K562 (cell line): ENCODE measurements at regions not wholly inside any gene's neighbourhood (a gene's known extent, or its start where the extent isn't known, plus 50 kb on each side); places are given as distances from the start of the nearest gene placed in this dataset.
A peak's percentile ranks its signal among the peaks of the same experiment; 100 is the strongest.

Source experiments
- ATAC-seq: fragments of 200-7000 bp; cut with Tn5 transposase; 3 replicates; pipeline ENCODE4 v1.9.1; 2020; ENCODE audit warnings: moderate library complexity
- BruUV-seq: library from RNA; stranded (reverse); fragments of 400-500 nt; replicated peaks from 2 replicates; lab custom pipeline; 2021; lab: Mats Ljungman, UMichigan
- CTCF ChIA-PET: fragments of 300-600 bp; formaldehyde crosslinking; extraction: SDS; loops from one replicate; lab custom pipeline; 2021; ENCODE audit warnings: low intra/inter-chr PET ratio; lab: Yijun Ruan, JAX
- POLR2A ChIA-PET: fragments of 300-600, 350-650 bp; sonication (Branson Sonifier 250); formaldehyde crosslinking; extraction: SDS; loops from one replicate; lab custom pipeline; 2021; ENCODE audit warnings: antibody characterized with exemption, inconsistent platforms; lab: Yijun Ruan, JAX
- DNase-seq, 4 experiments: peaks; one replicate each; pipeline versions ENCODE4 v3.0.0 to v3.0.0-alpha.2; 2011 to 2018; ENCODE audit warnings: low spot score in 3 of 4, mixed read lengths in 3 of 4; ENCODE audit errors: extremely low read depth in 1 of 4
- FAIRE-seq: peaks from 2 replicates; lab custom pipeline; 2011; peaks lifted over from hg19 to GRCh38; lab: Jason Lieb, UNC
- H2AFZ ChIP-seq: 2 replicates; pipeline ENCODE4 v1.6.0; 2011; ENCODE audit warnings: low read depth, low read length, control low read depth, inconsistent platforms
- H3K27ac ChIP-seq: fragments of 200-600 bp; 3 replicates; pipeline ENCODE4 v1.8.0; 2011; ENCODE audit warnings: low read depth, mild to moderate bottlenecking, control low read depth, inconsistent platforms, low read length, moderate library complexity, mixed read lengths; ENCODE audit errors: extremely low read depth
- H3K27me3 ChIP-seq, 2 experiments: fragments of 300-600 bp in 1 of 2; 2 replicates in 1 of 2; 3 replicates in 1 of 2; pipeline versions ENCODE4 v1.6.0 to v1.8.0; 2011; ENCODE audit warnings: inconsistent platforms in 2 of 2, low read length in 2 of 2, mild to moderate bottlenecking in 1 of 2, mixed read lengths in 1 of 2, moderate library complexity in 1 of 2; ENCODE audit not compliant: control insufficient read depth in 2 of 2, insufficient read depth in 2 of 2
- H3K36me3 ChIP-seq: fragments of 300-600 bp; 3 replicates; pipeline ENCODE4 v1.8.0; 2011; ENCODE audit warnings: mild to moderate bottlenecking, low read length, inconsistent platforms; ENCODE audit not compliant: control insufficient read depth, insufficient read depth
- H3K4me1 ChIP-seq, 2 experiments: fragments of 200-600 bp in 1 of 2; replicated peaks in 1 of 2; 2 replicates in 1 of 2; 3 replicates in 1 of 2; pipeline versions ENCODE4 v1.5.1 to v1.8.0; 2011; ENCODE audit warnings: inconsistent platforms in 2 of 2, low read length in 2 of 2, mild to moderate bottlenecking in 1 of 2, mixed read lengths in 1 of 2, moderate library complexity in 1 of 2; ENCODE audit not compliant: control insufficient read depth in 2 of 2, insufficient read depth in 2 of 2
- H3K4me2 ChIP-seq: 2 replicates; pipeline ENCODE4 v1.6.1; 2011; ENCODE audit warnings: low read length, control low read depth, inconsistent platforms, mixed read lengths; ENCODE audit not compliant: insufficient read depth
- H3K4me3 ChIP-seq: fragments of 200-600 bp; sonication (generic), shearing (Covaris generic); 2 replicates; pipeline ENCODE4 v1.5.1; 2016; ENCODE audit warnings: control low read depth, inconsistent platforms
- H3K79me2 ChIP-seq: fragments of 200-600 bp; 3 replicates; pipeline ENCODE4 v1.8.0; 2011; ENCODE audit warnings: low read length, inconsistent platforms; ENCODE audit not compliant: control insufficient read depth, insufficient read depth
- H3K9ac ChIP-seq, 2 experiments: 2 replicates each; pipeline versions ENCODE4 v1.6.0 to v1.6.1; 2011; ENCODE audit warnings: low read depth in 2 of 2, low read length in 2 of 2, control low read depth in 1 of 2, inconsistent platforms in 1 of 2, mild to moderate bottlenecking in 1 of 2, mixed read lengths in 1 of 2; ENCODE audit not compliant: insufficient read depth in 1 of 2
- H3K9me1 ChIP-seq: one replicate; pipeline ENCODE4 v1.6.0; 2011; ENCODE audit warnings: inconsistent platforms, mild to moderate bottlenecking, low read length, moderate library complexity; ENCODE audit not compliant: control insufficient read depth, insufficient read depth
- H3K9me3 ChIP-seq: replicated peaks from 2 replicates; pipeline ENCODE4 v1.5.1; 2011; ENCODE audit warnings: low read depth, low read length, inconsistent platforms; ENCODE audit not compliant: control insufficient read depth, insufficient read depth
- H4K20me1 ChIP-seq: replicated peaks from 2 replicates; pipeline ENCODE4 v1.6.1; 2011; ENCODE audit warnings: low read length, inconsistent platforms, mixed read lengths; ENCODE audit not compliant: control insufficient read depth, insufficient read depth
- GTF2E2 ChIP-seq: fragments of 200-800 bp; sonication (Bioruptor generic); IDR thresholded peaks from 2 replicates; pipeline ENCODE4 v1.6.1; 2016; ENCODE audit warnings: missing genetic modification characterization, missing compliant biosample characterization
- HSF4 ChIP-seq: fragments of 250-450 bp; sonication (Bioruptor Pico); IDR thresholded peaks from 2 replicates; pipeline ENCODE4 v2.1.2; 2022; ENCODE audit warnings: mild to moderate bottlenecking, moderate library complexity, borderline replicate concordance
- KLF16 ChIP-seq: IDR thresholded peaks from 2 replicates; pipeline ENCODE4 v1.6.1; 2016; ENCODE audit warnings: antibody characterized with exemption
- MAFG ChIP-seq: fragments of 450-650 bp; conservative IDR thresholded peaks from 2 replicates; pipeline ENCODE4 v1.6.1; 2016; ENCODE audit warnings: missing genetic modification characterization, missing compliant biosample characterization
- RBBP5 ChIP-seq: fragments of 200-600 bp; sonication (generic); IDR thresholded peaks from 2 replicates; pipeline ENCODE4 v1.6.1; 2012; ENCODE audit warnings: borderline replicate concordance, mild to moderate bottlenecking, low read length, control low read depth, inconsistent platforms; ENCODE audit not compliant: insufficient read depth, poor library complexity, severe bottlenecking
- SAP30 ChIP-seq: fragments of 200-600 bp; sonication (generic); IDR thresholded peaks from 2 replicates; pipeline ENCODE4 v1.6.1; 2012; ENCODE audit warnings: borderline replicate concordance, low read depth, mild to moderate bottlenecking, moderate library complexity, low read length, control low read depth, inconsistent platforms; ENCODE audit not compliant: insufficient read depth, poor library complexity, severe bottlenecking
- SP1 ChIP-seq: sonication (generic); formaldehyde crosslinking; IDR thresholded peaks from 2 replicates; pipeline ENCODE4 v1.8.1; 2022; ENCODE audit warnings: mild to moderate bottlenecking, missing genetic modification reagents
- TFE3 ChIP-seq: fragments of 450-650 bp; formaldehyde crosslinking; IDR thresholded peaks from 2 replicates; pipeline ENCODE4 v1.4.0; 2020; ENCODE audit warnings: mild to moderate bottlenecking, mixed read lengths
- ZNF3 ChIP-seq: fragments of 250-450 bp; sonication (Bioruptor Pico); IDR thresholded peaks from 2 replicates; pipeline ENCODE4 v1.5.0; 2021; ENCODE audit warnings: mild to moderate bottlenecking, moderate library complexity
- WGBS: fragments of 100-300 bp; shearing (Covaris generic); methylation state at CpG from one replicate; pipeline ENCODE4 v1.1.6; 2016; ENCODE audit warnings: low coverage, mixed read lengths; ENCODE audit not compliant: insufficient coverage; ENCODE audit errors: missing lambda C conversion rate; 5-methylcytosine and 5-hydroxymethylcytosine counted together
- in situ Hi-C: fragments of 300-500 bp; cut with MboI; formaldehyde crosslinking; loops from 4 replicates; pipeline ENCODE4 v1.15.0; 2018; ENCODE audit warnings: inconsistent platforms, mixed read lengths
- intact Hi-C: fragments of 100-400 bp; cut with micrococcal nuclease; formaldehyde crosslinking; loops from 2 replicates; pipeline ENCODE4 v1.14.2; 2022
- TF ChIP-seq, protein P1 (sequence below): fragments of 450-650 bp; IDR thresholded peaks from 2 replicates; pipeline ENCODE4 v1.6.1; 2016; ENCODE audit warnings: low read depth, mild to moderate bottlenecking, moderate library complexity
- TF ChIP-seq, protein P2 (sequence below): fragments of 250-450 bp; sonication (Bioruptor Pico); IDR thresholded peaks from 2 replicates; pipeline ENCODE4 v1.5.0; 2021

DNA sequence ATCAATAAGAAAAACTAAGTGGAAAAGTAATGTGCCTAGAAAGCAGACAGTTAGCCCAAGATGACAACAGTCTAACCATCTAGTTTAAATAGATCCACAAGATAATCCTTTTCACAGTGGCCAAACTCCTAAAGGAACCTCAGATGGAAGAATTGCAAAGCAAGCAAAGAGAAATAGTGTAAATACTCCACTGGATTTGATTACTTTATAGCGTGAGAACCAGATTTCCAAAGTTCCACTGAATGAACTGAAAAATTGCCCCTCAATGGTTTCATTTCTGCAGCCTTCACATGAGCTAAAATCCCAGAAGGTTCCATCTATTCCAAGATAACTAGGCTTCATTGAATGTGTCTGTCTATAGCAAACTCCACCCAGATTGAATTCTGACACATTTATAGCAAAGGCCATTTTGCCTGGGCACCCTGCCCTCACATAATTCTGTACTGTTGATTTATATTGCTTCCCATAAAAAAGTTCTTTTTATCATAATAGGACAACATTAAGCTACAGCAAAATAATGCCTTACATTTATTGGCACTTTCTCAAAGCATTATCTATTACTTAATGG, 129.7 kb upstream of the THBS1 start (continued):
- TF ChIP-seq MAFG (tag): no peak

- no peaks in the 10 kb centered on the region for H3K9me3 ChIP-seq
- 5% methylated on average over 7 of the region's 7 CpGs for WGBS
- in situ Hi-C loops: no loop called here
- H3K27ac ChIP-seq: no peak overlapping the region
- H3K4me1 ChIP-seq: peaks cover 0 to 15% of the 10 kb centered on the region in 2 experiments; a peak in 3 of 5 replicates
- no peak overlapping the region for H3K4me3 ChIP-seq
- no peaks in the 10 kb centered on the region for H4K20me1 ChIP-seq
- ATAC-seq (no peak), FAIRE-seq (no peak), DNase-seq (no peak)
- no peaks in the 10 kb centered on the region for H3K9me1 ChIP-seq
- ChIA-PET POLR2A (no interaction called here), CTCF (no interaction called here)
- no peaks in the 10 kb centered on the region for H3K79me2 ChIP-seq
- H3K9ac ChIP-seq: no peak overlapping the region
- no peak overlapping the region for H3K4me2 ChIP-seq
- no peaks in the 10 kb centered on the region; a peak in 1 of 5 replicates for H3K27me3 ChIP-seq
- intact Hi-C loops: loop anchor here (10.0 kb wide), 2 partner anchors 63 to 113 kb away; no protein-coding TSS in a partner anchor
- BruUV-seq: no TSS peak
- H3K36me3 ChIP-seq: no peaks in the 10 kb centered on the region
- 0 out of 2 replicates have a peak overlapping the region, but pooled peaks have one; percentile 32 for H2AFZ ChIP-seq
- TF ChIP-seq, protein P1, sequence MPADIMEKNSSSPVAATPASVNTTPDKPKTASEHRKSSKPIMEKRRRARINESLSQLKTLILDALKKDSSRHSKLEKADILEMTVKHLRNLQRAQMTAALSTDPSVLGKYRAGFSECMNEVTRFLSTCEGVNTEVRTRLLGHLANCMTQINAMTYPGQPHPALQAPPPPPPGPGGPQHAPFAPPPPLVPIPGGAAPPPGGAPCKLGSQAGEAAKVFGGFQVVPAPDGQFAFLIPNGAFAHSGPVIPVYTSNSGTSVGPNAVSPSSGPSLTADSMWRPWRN: no peak
- TF ChIP-seq KLF16 (no peak), GTF2E2 (tag) (no peak), RBBP5 (no peak), SAP30 (no peak), SP1 (CRISPR knock-in tag) (no peak), HSF4 (CRISPR knock-in tag) (no peak), TFE3 (CRISPR knock-in tag) (no peak), ZNF3 (CRISPR knock-in tag) (no peak)
- TF ChIP-seq, protein P2, sequence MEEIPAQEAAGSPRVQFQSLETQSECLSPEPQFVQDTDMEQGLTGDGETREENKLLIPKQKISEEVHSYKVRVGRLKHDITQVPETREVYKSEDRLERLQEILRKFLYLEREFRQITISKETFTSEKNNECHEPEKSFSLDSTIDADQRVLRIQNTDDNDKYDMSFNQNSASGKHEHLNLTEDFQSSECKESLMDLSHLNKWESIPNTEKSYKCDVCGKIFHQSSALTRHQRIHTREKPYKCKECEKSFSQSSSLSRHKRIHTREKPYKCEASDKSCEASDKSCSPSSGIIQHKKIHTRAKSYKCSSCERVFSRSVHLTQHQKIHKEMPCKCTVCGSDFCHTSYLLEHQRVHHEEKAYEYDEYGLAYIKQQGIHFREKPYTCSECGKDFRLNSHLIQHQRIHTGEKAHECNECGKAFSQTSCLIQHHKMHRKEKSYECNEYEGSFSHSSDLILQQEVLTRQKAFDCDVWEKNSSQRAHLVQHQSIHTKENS (CRISPR knock-in tag): no peak
Observed at GRCh38 chr15:39451871-39452270, 129.0 kb upstream of the THBS1 start.
